ENCODE measurements at regions not wholly inside any gene's neighbourhood (a gene's known extent, or its start where the extent isn't known, plus 50 kb on each side); places are given as distances from the start of the nearest gene placed in this dataset.

GRCh38 chrX:19181345-19181744, 59.1 kb upstream of the ADGRG2 start:
- Histone ChIP-seq H3K9ac (ENCODE audit: control insufficient read depth, insufficient read depth, low read length) (no peak overlapping the region), H2AFZ (ENCODE audit: control insufficient read depth, low read depth, low read length) (no peak overlapping the region), H3K9me3 (replicated peaks; ENCODE audit: control insufficient read depth, insufficient read depth, low read length) (no peaks in the 10 kb centered on the region), H3K27me3 (replicated peaks in 1 of 2; ENCODE audit: control insufficient read depth in 2 of 2, insufficient read depth in 2 of 2, low read length in 1 of 2) (no peaks in the 10 kb centered on the region), H4K20me1 (ENCODE audit: control insufficient read depth, insufficient read depth) (no peaks in the 10 kb centered on the region), H3K27ac (ENCODE audit: control insufficient read depth, insufficient read depth) (no peak overlapping the region), H3K79me2 (ENCODE audit: control insufficient read depth, insufficient read depth, low read length) (no peaks in the 10 kb centered on the region), H3K4me2 (ENCODE audit: control insufficient read depth, insufficient read depth) (no peak overlapping the region), H3K4me3 (no peak overlapping the region), H3K36me3 (ENCODE audit: control insufficient read depth in 2 of 2, insufficient read depth in 2 of 2, low read length in 1 of 2) (no peaks in the 10 kb centered on the region), H3K4me1 (ENCODE audit: control insufficient read depth, insufficient read depth, low read length) (no peaks in the 10 kb centered on the region)
- DNase-seq (ENCODE audit: low read depth, low spot score) (no peak), ATAC-seq (no peak), FAIRE-seq (no peak)
- RAD21 ChIA-PET (ENCODE audit: unreplicated experiment) = no interaction called here
- CTCF ChIA-PET = no interaction called here
- POLR2A ChIA-PET = no interaction called here
- in situ Hi-C loops (cut with MboI) (no loop called here), intact Hi-C loops (cut with micrococcal nuclease; ENCODE audit: unreplicated experiment) (no loop called here)
- BruUV-seq (replicated peaks) = no TSS peak
- WGBS (ENCODE audit: insufficient coverage, insufficient replicate concordance, low lambda C conversion rate, missing lambda C conversion rate) = 76% methylated on average over 6 of the region's 6 CpGs
- SMC1A ChIA-PET (ENCODE audit: uncharacterized antibody, unreplicated experiment) = no interaction called here
- TF ChIP-seq RB1 (IDR thresholded peaks at IDR 0.05; ENCODE audit: borderline replicate concordance) (no peak), ZNF207 (IDR thresholded peaks at IDR 0.05; ENCODE audit: borderline replicate concordance) (no peak), ZNF687 (IDR thresholded peaks at IDR 0.05) (no peak), HDAC6 (IDR thresholded peaks at IDR 0.05; ENCODE audit: unreplicated experiment) (no peak), POLR2AphosphoS5 (IDR thresholded peaks at IDR 0.05; ENCODE audit: low read length) (no peak), HDAC2 (IDR thresholded peaks at IDR 0.05) (no peak), MAX (IDR thresholded peaks at IDR 0.05; ENCODE audit: low read depth, low read length) (no peak), SMC3 (IDR thresholded peaks at IDR 0.05; ENCODE audit: borderline replicate concordance, low read length) (no peak), FOXK2 (IDR thresholded peaks at IDR 0.05) (no peak), STAT3 (IDR thresholded peaks at IDR 0.05; ENCODE audit: low read depth, low read length) (no peak), ZZZ3 (IDR thresholded peaks at IDR 0.05; ENCODE audit: control insufficient read depth, insufficient read length, low read depth) (no peak), SMAD1 (IDR thresholded peaks at IDR 0.05; ENCODE audit: low read depth, partially characterized antibody) (no peak), MYB (IDR thresholded peaks at IDR 0.05; ENCODE audit: borderline replicate concordance, low read depth, low read length) (no peak), BCL3 (IDR thresholded peaks at IDR 0.05; ENCODE audit: borderline replicate concordance, insufficient read depth, low read depth, low read length, poor library complexity, severe bottlenecking) (no peak)
- TF ChIP-seq, protein P1, sequence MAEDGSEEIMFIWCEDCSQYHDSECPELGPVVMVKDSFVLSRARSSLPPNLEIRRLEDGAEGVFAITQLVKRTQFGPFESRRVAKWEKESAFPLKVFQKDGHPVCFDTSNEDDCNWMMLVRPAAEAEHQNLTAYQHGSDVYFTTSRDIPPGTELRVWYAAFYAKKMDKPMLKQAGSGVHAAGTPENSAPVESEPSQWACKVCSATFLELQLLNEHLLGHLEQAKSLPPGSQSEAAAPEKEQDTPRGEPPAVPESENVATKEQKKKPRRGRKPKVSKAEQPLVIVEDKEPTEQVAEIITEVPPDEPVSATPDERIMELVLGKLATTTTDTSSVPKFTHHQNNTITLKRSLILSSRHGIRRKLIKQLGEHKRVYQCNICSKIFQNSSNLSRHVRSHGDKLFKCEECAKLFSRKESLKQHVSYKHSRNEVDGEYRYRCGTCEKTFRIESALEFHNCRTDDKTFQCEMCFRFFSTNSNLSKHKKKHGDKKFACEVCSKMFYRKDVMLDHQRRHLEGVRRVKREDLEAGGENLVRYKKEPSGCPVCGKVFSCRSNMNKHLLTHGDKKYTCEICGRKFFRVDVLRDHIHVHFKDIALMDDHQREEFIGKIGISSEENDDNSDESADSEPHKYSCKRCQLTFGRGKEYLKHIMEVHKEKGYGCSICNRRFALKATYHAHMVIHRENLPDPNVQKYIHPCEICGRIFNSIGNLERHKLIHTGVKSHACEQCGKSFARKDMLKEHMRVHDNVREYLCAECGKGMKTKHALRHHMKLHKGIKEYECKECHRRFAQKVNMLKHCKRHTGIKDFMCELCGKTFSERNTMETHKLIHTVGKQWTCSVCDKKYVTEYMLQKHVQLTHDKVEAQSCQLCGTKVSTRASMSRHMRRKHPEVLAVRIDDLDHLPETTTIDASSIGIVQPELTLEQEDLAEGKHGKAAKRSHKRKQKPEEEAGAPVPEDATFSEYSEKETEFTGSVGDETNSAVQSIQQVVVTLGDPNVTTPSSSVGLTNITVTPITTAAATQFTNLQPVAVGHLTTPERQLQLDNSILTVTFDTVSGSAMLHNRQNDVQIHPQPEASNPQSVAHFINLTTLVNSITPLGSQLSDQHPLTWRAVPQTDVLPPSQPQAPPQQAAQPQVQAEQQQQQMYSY (CRISPR knock-in tag; IDR thresholded peaks at IDR 0.05) = no peak
